HG02981 (cell line): ENCODE measurements at regions not wholly inside any gene's neighbourhood (a gene's known extent, or its start where the extent isn't known, plus 50 kb on each side); places are given as distances from the start of the nearest gene placed in this dataset.
"Not testable (repeated sequence)": the region's sequence is repeated elsewhere in the genome, so short reads cannot be mapped to it uniquely, and the experiment has no call there.

Experiments
- ATAC-seq: cut with Tn5 transposase; IDR thresholded peaks from one replicate; pipeline ENCODE4 v1.9.1; 2021; ENCODE audit warnings: mild to moderate bottlenecking, moderate library complexity; ENCODE audit not compliant: unreplicated experiment

GRCh38 chr2:87691899-87692592 is 55.8 kb upstream of the PLGLB2 start:
- ATAC-seq = not testable (repeated sequence)

- ATAC-seq = not testable (repeated sequence)
Measured at GRCh38 chr2:87692914-87693313, 55.0 kb upstream of the PLGLB2 start.

GRCh38 chr2:87693882-87694281 is 54.0 kb upstream of the PLGLB2 start:
- not testable (repeated sequence) for ATAC-seq

GRCh38 chr2:87695596-87696323 is 52.1 kb upstream of the PLGLB2 start:
- not testable (repeated sequence) for ATAC-seq
